ENCODE measurements at regions not wholly inside any gene's neighbourhood (a gene's known extent, or its start where the extent isn't known, plus 50 kb on each side); places are given as distances from the start of the nearest gene placed in this dataset.

DNA sequence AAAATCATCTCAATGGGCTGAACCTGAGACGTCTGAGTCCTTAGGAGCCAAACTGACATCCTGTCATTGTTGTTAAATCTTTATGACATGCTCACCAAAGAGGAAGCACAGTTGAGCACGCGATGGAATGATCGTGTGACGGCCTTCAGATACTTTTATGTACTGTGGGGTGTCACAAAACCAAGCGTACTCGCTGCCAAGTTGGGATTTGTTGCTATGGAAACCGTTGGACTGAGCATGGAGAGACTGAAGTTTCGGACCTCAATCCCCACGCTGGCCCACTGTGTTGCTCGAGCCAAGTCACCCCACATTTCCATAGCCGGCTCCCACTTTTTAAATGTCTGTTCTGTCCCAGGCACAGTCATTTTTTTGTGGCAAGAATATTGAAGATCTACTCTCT lies 222.8 kb upstream of the SDK2 start:
- TF ChIP-seq POLR2A (IDR thresholded peaks at IDR 0.05), result no peak
- TF ChIP-seq, protein P1, sequence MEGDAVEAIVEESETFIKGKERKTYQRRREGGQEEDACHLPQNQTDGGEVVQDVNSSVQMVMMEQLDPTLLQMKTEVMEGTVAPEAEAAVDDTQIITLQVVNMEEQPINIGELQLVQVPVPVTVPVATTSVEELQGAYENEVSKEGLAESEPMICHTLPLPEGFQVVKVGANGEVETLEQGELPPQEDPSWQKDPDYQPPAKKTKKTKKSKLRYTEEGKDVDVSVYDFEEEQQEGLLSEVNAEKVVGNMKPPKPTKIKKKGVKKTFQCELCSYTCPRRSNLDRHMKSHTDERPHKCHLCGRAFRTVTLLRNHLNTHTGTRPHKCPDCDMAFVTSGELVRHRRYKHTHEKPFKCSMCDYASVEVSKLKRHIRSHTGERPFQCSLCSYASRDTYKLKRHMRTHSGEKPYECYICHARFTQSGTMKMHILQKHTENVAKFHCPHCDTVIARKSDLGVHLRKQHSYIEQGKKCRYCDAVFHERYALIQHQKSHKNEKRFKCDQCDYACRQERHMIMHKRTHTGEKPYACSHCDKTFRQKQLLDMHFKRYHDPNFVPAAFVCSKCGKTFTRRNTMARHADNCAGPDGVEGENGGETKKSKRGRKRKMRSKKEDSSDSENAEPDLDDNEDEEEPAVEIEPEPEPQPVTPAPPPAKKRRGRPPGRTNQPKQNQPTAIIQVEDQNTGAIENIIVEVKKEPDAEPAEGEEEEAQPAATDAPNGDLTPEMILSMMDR (IDR thresholded peaks at IDR 0.05), result no peak

All from uterus (tissue), 2 donors.